GM03348 (cell line): ENCODE measurements at regions not wholly inside any gene's neighbourhood (a gene's known extent, or its start where the extent isn't known, plus 50 kb on each side); places are given as distances from the start of the nearest gene placed in this dataset.
"Not testable (repeated sequence)": the region's sequence is repeated elsewhere in the genome, so short reads cannot be mapped to it uniquely, and the experiment has no call there.

Experiments used
- DNase-seq: peaks from one replicate; pipeline ENCODE4 v3.0.0; 2012; ENCODE audit warnings: low spot score

- DNase-seq: no peak
Observed at GRCh38 chrX:55981603-55982002, 250.6 kb upstream of the KLF8 start.

DNA sequence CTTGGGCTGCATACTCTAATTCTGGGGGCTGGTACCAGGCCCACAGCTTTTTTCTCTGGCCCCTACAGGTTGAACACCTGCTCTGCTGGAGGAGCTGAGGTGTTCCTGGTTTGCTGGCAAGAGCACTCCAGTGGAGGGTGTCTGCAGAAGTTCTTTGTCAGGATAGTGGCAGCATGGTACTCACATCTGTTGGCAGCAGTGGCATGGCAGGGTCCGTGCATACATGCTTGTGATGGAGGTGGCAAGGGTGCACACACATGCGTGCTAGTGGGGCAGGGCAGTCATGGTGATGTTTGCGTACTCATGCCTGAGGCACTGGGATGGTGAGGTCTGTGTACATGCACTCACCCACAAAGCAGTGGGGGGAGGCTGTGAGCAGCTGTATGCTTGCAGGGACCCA is 235.5 kb upstream of the KLF8 start:
- DNase-seq: no peak

DNA sequence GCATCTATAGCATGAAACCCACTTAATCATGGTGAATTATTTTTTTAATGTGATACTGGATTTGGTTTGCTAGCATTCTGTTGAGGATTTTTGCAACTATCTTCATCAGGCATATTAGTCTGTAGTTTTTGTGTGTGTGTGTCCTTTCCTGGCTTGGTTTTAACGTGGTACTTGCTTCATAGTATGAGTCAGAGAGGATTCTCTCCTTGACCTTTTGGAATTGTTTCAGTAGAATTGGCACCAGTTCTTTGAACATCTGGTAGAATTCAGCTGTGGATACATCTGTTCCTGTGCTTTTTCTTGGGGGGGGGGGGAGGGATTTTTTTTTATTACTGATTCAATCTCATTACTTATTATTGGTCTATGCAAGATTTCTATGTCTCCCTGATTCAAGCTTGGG is 232.0 kb upstream of the KLF8 start:
- DNase-seq: peak; percentile 8

DNA sequence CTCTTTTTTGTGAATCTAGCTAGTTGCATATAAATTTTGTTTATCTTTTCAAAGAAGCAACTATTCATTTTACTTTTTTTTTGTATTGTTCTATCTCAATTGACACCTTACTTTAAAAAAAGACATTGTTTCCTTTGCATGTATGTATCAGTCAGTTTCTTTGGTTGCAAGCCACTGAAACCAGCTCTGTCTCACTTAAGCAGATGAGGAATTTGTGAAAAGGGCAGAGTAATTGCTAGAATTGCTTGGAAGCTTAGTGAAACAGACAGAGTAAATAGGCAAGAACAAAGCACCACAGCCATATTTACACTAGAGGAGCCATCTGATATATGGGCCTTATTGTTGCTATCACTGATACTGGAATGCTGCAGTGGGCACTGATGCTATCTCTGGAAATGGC is 231.4 kb upstream of the KLF8 start:
- DNase-seq: no peak

DNA sequence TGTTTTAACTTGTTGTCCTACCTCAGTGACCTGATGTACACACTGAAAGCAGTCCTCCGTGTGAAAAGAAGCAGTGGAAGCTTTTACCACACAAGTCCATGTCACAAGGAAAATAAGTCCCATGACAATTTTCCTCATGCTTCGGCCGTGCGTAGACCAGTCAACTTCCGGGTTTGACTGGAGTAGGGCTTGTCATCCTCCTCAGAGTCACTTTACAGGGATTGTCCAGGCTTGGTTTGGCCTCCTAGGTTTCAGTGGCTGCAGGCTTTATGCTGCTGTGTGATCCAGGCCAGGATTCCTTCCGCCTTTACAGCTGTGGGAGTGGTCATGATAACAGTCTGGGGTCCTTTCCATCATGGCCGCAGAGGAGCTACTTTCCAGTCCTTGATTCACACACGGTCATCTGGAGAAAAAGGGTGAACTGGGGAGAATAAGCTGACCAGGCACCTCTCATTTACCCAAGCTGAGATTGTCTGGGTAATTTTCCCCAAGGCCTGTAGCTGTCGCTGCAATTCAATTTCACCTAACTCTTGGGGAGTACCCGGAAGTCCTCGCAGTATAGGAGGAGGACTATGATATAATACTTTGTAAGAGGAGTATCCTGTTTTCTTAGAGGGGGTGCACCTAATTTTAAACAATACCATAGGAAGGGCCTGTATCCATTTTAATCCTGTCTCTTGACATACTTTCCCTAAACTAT is 206.1 kb upstream of the KLF8 start:
- no peak for DNase-seq

DNA sequence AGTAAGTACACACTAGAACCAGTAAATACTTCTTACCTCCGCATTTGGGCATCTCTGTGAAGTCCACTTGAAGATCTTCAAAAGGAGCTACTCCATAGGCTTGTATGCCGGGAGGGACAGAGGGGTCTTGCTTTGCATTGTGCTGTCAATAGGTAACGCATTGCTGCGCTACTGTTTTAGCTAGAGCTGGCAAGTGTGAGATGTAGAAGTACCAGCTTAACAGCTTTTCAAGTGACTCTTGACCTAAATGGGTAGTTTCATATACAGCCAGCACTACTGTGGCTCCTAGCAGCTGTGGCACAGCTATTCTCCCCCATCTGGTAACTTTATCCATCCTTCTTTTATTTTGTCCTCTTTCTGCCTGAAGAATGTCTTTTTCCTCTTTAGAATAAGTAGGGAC is 205.3 kb upstream of the KLF8 start:
- DNase-seq: no peak

DNA sequence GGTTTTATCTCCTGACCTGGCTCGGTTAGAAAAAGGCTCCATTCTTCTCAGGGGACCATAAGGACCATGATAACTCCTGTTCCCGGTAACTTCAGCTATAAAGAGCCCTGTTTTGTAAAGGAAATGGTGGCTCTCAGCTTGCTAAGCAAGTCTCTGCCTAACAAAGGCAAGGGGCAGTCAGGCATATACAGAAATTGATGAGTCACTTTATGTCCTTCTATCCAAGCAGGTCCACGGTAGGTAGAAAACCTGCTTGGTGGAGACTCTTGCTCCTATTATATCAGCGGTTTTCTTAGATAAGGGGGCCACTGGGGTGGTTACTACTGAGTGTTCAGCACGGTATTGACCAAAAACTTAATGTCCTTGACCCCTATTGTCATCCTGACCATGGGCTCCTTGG is 203.0 kb upstream of the KLF8 start:
- no peak for DNase-seq

DNA sequence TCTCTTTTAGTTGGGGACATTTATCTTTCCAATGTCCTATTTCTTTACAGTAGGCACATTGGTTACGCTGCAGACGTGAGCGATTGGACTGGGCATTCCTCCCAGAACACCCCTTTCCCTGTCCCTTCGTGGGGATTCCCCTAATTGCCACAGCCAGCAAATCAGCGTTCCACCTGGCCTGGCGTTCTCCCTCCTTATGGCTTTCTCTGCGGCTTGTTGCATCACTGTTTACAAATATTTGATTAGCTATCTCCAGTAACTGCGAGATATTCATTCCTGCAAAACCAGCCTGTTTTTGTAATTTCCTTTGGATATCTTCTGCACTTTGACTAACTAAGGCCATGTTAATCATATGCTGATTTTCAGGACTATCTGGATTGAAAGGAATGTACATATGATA is 202.5 kb upstream of the KLF8 start:
- no peak for DNase-seq

DNA sequence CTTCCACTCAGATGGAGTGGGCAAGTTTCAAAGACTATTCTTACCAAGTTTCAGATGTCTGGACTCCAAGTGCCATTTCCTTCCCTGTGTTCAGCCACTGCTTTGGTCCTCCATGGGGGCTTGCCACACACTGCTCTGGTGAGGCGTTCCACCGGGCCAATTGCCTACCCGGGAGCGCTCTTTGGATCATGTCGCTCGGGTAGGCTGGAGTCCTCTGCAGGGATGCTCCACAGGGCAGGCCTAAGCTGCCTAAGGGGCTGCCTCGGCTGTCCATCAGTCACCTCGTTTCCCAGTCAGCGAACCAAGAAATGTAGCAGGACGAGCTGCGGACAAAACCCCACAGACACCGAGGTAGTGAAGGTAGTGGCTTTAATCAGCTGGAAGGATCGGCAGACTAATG is 200.7 kb upstream of the KLF8 start:
- DNase-seq: no peak

DNA sequence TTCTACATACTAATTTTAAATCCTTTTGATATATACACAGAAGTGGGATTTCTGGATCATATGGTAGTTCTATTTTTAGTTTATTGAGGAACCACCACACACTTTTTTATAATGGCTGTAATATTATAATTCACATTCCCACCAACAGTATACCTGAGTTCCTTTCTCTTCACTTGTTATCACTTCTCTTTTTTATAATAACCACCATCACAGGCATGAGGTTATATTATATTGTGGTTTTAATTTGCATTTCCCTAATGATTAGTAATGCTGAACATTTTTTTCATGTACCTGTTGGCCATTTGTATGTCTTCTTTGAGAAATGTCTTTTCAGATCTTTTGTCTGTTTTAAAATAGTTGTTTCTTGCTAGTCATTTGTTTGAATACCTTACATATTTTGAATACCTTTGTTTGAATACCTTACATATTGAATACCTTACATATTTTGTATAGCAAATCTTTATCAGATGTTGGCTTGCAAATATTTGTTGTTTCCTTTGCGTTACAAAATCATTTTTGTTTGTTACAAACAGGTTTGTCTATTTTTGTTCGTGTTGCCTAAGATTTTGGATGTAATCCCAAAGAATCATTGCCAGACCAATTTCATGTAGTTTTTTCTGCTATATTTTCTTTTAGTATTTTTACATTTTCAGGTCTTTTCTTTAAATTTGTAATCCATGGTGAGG is 198.5 kb upstream of the KLF8 start:
- DNase-seq: no peak

- not testable (repeated sequence) for DNase-seq
Observed at GRCh38 chrX:56052673-56053330, 179.4 kb upstream of the KLF8 start.

DNA sequence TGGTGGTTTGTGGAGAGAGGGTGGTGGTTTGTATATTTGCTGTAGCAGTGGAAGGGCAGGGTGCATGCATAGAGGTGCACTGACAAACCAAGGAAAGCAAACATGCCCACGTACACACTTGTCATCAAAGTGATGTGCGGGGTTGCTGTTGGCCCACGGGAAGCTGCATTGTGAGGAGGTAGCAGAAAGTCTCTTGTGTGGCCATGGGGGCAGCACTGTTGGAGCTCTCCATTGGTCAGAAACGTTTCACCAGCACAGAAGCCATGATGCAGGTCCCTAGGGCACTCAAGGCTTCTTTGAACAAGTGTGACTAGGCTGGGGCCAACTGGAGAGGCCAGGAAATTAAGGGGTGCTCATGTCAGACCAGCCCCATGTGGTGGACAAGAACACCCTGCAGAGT is 174.8 kb upstream of the KLF8 start:
- DNase-seq: no peak

DNA sequence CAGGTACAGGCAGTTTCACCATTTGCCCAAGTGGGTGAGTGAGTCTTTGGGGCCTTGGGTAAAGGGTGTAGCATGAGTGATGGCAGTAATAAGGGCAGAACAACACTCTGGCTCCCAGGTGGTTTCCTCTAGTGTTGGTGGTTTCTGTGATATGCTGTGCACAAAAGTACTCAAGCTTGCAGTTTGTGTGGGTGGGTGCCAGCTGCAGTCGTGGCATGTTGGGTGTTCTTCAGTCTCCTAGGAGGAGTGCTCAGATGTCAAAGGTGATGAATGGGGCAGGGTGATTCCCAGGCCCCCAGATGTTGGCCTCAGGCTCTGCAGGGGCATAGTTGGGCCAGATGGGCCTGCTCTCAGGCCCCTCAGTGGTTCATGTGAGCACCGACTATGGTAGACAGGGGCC is 166.1 kb upstream of the KLF8 start:
- DNase-seq: no peak

- no peak for DNase-seq
Observed at GRCh38 chrX:56068274-56068758, 163.8 kb upstream of the KLF8 start.

GRCh38 chrX:56069299-56069931 is 162.7 kb upstream of the KLF8 start:
- no peak for DNase-seq

DNA sequence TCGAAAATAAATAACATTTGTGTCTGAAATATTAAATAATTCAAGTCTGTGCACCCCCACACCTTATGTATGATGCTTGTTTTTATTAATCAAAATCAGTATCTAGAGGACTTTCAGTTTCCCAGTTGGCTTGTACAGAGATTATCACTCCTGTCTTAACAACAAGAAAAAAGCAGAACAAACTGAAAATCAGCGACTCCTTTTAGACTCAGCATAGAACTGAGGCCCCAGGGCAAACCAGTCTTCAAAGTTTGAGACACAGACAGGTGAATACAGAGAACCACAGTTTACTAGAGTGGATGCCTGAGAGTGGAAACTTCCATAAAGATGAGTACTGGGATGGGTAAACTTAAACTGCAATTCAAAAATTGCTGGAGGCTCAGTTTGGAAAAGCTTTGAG is 142.8 kb upstream of the KLF8 start:
- DNase-seq: no peak

DNA sequence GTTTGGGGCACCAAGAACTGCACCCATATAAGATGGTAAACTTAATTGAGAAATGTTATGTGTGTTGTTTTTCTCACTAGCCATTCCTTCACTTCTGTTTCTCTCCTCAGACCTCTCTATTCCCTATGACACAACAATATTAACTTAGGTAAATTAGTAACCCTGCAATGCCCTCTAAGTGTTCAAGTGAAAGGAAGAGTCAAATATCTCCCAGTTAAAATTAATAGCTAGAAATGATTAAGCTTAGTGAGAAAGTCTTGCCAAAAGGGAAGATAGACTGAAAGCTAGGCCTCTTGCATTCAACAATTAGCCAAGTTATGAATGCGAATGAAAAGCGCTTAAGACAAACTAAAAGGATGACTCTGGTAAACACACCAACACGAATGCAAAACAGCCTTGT is 132.9 kb upstream of the KLF8 start:
- DNase-seq: no peak

DNA sequence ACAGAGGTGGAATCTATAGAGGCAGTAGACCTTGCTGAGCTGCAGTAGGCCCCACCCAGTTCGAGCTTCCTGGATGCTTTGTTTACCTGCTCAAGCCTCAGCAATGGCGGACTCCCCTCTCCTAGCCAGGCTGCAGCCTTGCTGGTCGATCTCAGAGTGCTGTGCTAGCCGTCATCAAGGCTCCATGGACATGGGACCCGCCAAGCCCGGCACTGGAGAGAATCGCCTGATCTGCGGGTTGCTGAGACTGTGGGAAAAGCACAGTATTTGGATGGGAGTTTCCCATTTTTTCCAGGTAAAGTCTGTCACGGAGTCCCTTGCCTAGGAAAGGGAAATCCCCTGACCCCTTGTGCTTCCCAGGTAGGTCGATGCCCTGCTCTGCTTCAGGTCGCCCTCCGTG is 124.8 kb upstream of the KLF8 start:
- no peak for DNase-seq

GRCh38 chrX:56113785-56114436 is 118.2 kb upstream of the KLF8 start:
- no peak for DNase-seq

GRCh38 chrX:56114437-56114787 is 117.7 kb upstream of the KLF8 start:
- no peak for DNase-seq

DNA sequence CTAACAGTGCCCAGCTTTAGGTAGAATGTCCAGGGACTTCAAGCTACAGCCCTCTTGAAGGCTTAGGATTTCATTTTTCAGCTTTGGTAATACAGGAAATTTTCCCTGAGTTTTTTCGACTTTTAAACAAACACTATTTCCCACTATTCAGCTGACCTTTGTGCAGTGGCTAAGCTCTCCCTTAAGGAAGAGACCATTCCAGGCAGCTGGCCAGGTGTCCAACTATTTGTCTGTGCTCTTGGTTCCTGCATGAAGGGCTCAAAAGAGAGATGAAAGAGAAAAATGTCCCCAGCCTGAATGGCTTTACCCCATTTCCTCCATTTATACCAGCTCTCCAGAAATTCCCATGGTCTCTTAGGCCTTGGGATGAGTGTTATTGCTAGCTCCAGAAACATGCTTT is 111.9 kb upstream of the KLF8 start:
- DNase-seq: no peak

DNA sequence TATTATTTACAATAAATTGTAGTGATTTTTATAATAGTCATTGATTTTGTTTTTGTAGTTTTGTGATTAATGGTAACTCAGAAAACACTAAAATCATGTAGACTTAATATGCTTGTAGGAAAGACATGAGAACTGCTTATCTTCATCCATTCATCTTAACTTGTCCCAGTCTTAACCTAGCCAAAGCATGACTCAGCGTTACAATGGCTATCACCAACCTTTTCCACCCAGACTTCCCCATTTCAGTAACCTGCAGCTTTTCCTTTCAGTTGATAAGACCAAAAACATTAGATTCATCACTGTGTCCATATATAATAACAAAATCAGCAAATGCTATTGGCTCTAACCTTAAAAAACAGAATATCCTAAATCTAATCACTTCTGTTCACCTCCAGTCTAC is 106.2 kb upstream of the KLF8 start:
- no peak for DNase-seq

DNA sequence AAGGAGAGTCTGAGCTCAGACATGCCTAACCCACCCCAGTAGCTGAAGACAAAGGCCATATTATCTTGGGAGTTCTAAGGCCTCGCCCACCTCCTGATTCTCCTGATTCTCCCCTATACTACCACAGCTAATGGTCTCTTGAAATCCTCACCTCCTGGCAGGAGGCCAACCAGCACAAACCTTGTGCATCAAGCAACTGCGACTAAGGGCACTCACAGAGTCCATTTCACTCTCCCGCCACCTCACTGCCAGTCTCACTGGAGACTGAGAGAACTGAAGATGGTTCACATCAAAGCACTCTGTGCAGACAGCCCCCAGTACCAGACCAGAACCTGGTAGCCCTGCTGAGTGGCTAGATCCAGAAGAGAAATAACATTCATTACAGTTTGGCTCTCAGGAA is 102.1 kb upstream of the KLF8 start:
- DNase-seq: no peak
